ENCODE measurements at regions not wholly inside any gene's neighbourhood (a gene's known extent, or its start where the extent isn't known, plus 50 kb on each side); places are given as distances from the start of the nearest gene placed in this dataset.

DNA sequence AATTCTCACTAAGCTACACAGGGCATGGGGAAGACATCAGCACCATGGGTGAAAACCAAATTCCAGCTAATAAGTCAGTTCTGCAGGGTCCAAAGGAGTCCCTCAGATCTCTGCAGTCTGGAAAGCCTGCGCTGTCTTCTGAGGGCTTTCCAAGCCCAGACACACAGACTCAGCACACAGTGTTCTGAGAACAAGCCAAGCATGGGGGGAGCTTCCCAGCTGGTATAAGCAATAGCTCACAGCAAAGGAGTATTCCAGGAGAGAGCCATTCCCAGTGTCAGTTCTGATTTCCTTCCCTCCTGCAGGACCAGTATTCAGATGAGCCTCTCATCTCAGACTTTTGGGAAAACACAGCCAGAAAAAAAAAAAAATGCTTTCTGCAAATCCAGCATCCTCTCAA lies 370.8 kb downstream of the TNS1 start:
- TF ChIP-seq, protein P1, sequence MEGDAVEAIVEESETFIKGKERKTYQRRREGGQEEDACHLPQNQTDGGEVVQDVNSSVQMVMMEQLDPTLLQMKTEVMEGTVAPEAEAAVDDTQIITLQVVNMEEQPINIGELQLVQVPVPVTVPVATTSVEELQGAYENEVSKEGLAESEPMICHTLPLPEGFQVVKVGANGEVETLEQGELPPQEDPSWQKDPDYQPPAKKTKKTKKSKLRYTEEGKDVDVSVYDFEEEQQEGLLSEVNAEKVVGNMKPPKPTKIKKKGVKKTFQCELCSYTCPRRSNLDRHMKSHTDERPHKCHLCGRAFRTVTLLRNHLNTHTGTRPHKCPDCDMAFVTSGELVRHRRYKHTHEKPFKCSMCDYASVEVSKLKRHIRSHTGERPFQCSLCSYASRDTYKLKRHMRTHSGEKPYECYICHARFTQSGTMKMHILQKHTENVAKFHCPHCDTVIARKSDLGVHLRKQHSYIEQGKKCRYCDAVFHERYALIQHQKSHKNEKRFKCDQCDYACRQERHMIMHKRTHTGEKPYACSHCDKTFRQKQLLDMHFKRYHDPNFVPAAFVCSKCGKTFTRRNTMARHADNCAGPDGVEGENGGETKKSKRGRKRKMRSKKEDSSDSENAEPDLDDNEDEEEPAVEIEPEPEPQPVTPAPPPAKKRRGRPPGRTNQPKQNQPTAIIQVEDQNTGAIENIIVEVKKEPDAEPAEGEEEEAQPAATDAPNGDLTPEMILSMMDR (IDR thresholded peaks at IDR 0.05; ENCODE audit: low read depth, low read length), result no peak
- no peak overlapping the region for H3K4me3 ChIP-seq (ENCODE audit: low read depth, low read length)

DNA sequence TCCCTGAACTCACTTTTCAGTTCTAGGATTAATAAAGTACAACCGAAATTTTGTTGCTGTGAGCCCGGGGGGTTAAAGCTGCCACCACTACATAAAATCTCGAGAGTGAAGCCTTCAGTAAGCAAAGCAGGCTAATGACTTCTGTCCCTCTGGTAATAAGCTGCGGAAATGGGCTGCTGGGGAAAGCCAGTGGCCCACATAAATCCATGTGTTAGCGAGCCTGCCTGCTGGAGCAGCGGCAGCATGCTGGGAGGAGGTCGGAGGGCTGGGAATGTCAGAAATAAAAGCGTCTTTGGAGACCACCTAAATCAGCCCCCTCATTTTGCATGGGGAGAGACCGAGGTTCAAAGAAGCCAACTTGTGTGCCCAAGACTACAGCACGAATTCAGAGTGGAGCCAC lies 371.7 kb downstream of the TNS1 start:
- TF ChIP-seq, protein P1 (IDR thresholded peaks at IDR 0.05; ENCODE audit: low read depth, low read length), result no peak
- H3K4me3 ChIP-seq (ENCODE audit: low read depth, low read length), result no peak overlapping the region

DNA sequence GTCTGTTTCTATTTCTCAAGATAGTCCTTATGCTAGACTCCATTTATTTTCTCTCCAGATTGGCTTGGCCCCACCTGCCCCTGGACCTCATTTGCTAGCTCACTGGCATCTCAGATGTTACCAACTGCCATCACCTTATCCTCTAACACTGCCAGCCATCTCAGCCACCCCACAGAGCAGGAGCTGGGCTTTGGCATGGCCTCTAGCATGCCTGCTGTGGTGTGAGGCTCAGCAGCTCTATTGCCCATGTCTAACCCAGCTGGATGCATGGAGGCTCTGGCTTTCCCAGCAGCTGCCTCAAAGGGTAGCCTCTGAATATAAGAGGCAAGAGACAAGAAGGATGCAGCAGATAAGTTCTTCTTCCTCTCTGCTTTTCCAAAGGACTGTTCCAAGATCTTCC lies 373.4 kb downstream of the TNS1 start:
- TF ChIP-seq, protein P1 (IDR thresholded peaks at IDR 0.05; ENCODE audit: low read depth, low read length), result no peak
- H3K4me3 ChIP-seq (ENCODE audit: low read depth, low read length), result no peak overlapping the region

DNA sequence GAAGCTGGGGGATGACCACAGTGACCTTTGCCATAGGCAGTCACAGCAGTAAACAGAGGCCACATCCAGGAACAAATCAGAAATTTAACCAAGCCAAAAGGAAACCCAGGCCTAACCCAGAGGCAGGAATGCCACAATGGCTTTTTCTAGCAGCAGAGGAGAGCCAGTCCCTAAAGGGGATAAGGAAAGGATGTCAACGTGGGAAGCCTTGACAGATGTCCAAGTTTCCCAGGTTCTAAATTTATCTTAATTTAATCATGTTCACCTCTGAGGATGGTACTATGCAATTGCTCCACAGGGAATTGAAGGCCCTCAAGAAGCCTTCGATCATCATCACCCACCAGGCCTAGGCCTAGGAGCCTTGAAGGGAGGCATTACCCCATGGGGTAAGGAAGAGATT lies 374.7 kb downstream of the TNS1 start:
- H3K4me3 ChIP-seq (ENCODE audit: low read depth, low read length), result no peak overlapping the region
- TF ChIP-seq, protein P1 (IDR thresholded peaks at IDR 0.05; ENCODE audit: low read depth, low read length), result no peak

DNA sequence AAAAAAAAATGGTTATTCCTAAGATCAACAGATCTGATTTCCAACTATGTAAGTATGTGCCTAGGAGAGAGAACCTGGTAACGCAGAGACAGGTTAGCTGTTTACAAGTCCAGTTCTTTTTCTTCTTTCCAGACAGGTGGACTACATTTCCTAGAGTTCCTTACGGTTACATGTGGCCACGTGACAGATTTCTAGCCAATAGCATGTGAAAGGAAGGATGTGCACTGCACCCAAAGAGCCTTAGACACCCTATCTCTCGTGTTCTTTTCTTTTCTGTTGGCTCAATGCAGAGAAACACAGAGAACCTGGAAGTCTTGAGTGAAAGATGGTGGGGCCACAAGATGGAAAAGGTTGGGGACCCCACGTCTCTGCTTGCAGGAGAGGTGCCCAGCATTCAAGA lies 375.9 kb downstream of the TNS1 start:
- no peak overlapping the region for H3K4me3 ChIP-seq (ENCODE audit: low read depth, low read length)
- TF ChIP-seq, protein P1 (IDR thresholded peaks at IDR 0.05; ENCODE audit: low read depth, low read length), result no peak

DNA sequence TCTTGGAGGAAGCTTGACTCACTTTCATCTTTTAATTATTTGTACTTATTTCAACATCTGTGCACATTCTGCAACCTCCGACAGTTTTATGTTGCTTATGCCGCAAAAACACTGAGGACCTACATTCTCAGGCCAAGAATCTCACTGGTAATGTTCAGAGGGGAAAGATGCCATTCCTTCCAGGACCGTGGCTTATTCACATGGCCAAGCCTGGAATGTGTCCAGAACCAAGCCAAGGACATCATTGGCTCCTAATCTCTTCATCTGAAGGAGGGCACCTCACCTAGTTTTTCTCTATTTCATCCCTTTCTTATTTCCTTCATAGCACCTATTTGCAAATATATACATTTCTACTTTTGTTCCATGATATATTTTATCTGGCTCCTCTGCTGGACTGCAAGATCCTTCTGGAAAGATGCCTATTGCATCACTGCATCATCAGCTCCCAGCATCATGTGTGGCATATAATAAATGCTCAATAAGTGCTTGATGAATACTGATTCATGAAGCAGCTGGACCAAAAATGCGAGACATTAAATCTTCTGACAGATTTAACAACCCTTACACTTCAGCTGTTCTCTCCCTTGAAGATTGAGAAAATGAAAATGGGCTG lies 377.1 kb downstream of the TNS1 start:
- TF ChIP-seq, protein P1 (IDR thresholded peaks at IDR 0.05; ENCODE audit: low read depth, low read length), result no peak
- no peak overlapping the region for H3K4me3 ChIP-seq (ENCODE audit: low read depth, low read length)

DNA sequence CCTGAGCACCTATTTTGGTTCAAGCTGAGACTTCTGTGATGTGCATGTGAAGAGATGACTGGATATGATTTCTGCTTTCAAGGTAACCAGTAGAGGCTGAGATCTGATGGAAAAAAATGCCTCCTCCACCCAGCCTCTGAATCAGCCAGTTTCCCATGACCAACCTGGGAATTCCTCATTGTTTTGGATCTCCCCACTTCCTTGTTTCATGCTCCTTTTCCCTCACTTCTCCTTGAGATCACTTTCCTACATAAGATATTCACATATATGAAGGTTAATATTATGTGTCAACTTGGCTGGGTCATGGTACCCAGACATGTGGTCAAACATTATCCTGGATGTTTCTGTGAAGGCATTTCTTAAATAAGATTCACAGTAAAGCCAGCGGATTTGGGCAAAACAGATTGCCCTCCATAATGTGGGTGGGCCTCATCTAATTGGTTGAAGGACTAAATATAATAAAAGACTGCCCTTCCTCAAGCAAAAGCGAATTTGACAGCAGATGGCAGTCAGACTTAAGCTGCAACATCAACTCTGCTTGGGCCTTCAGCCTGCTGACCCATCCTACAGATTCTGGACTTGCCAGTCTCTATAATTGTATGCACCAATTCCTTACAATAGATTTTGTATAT lies 379.4 kb downstream of the TNS1 start:
- no peak overlapping the region for H3K4me3 ChIP-seq (ENCODE audit: low read depth, low read length)
- TF ChIP-seq, protein P1 (IDR thresholded peaks at IDR 0.05; ENCODE audit: low read depth, low read length), result no peak

Measured in WI38 (cell line).